HG03520 (cell line): ENCODE measurements at regions not wholly inside any gene's neighbourhood (a gene's known extent, or its start where the extent isn't known, plus 50 kb on each side); places are given as distances from the start of the nearest gene placed in this dataset.
"Not testable (repeated sequence)": the region's sequence is repeated elsewhere in the genome, so short reads cannot be mapped to it uniquely, and the experiment has no call there.

ENCODE experiments used
- ATAC-seq: cut with Tn5 transposase; IDR thresholded peaks from one replicate; pipeline ENCODE4 v1.9.1; 2021; ENCODE audit warnings: mild to moderate bottlenecking, moderate library complexity; ENCODE audit not compliant: unreplicated experiment

GRCh38 chr11:33974804-33975203 lies 76.7 kb upstream of the CAPRIN1 start:
- ATAC-seq: no peak

- ATAC-seq: not testable (repeated sequence)
Observed at GRCh38 chr11:33971530-33971929, 79.7 kb upstream of the LMO2 start.

- ATAC-seq: no peak
Observed at GRCh38 chr11:33970984-33971466, 79.1 kb upstream of the LMO2 start.

GRCh38 chr11:33967451-33967850 lies 75.6 kb upstream of the LMO2 start:
- no peak for ATAC-seq

GRCh38 chr11:33965032-33965431 lies 73.2 kb upstream of the LMO2 start:
- ATAC-seq: no peak

- ATAC-seq: no peak
Observed at GRCh38 chr11:33959855-33960400, 68.1 kb upstream of the LMO2 start.

GRCh38 chr11:33957304-33957917 lies 65.5 kb upstream of the LMO2 start:
- ATAC-seq: no peak

GRCh38 chr11:33956611-33957010 lies 64.7 kb upstream of the LMO2 start:
- no peak for ATAC-seq

GRCh38 chr11:33953289-33953688 lies 61.4 kb upstream of the LMO2 start:
- no peak for ATAC-seq

GRCh38 chr11:33952805-33953204 lies 60.9 kb upstream of the LMO2 start:
- no peak for ATAC-seq

- no peak for ATAC-seq
Observed at GRCh38 chr11:33949252-33949913, 57.5 kb upstream of the LMO2 start.

- no peak for ATAC-seq
Observed at GRCh38 chr11:33948494-33948893, 56.6 kb upstream of the LMO2 start.

GRCh38 chr11:33947918-33948317 lies 56.0 kb upstream of the LMO2 start:
- not testable (repeated sequence) for ATAC-seq

GRCh38 chr11:33946930-33947329 lies 55.1 kb upstream of the LMO2 start:
- no peak for ATAC-seq

GRCh38 chr11:33945481-33946268 lies 53.8 kb upstream of the LMO2 start:
- no peak for ATAC-seq

GRCh38 chr11:33944693-33945424 lies 53.0 kb upstream of the LMO2 start:
- ATAC-seq: no peak

GRCh38 chr11:33944345-33944692 lies 52.4 kb upstream of the LMO2 start:
- no peak for ATAC-seq

GRCh38 chr11:33942954-33943353 lies 51.1 kb upstream of the LMO2 start:
- peak; percentile 47 for ATAC-seq

GRCh38 chr11:33941637-33942160 lies 49.8 kb upstream of the LMO2 start:
- no peak for ATAC-seq
